GM19438 (cell line): ENCODE measurements at regions not wholly inside any gene's neighbourhood (a gene's known extent, or its start where the extent isn't known, plus 50 kb on each side); places are given as distances from the start of the nearest gene placed in this dataset.
A peak's percentile ranks its signal among the peaks of the same experiment; 100 is the strongest.

Experiments
- ATAC-seq: cut with Tn5 transposase; IDR thresholded peaks from one replicate; pipeline ENCODE4 v1.9.1; 2021; ENCODE audit warnings: low read depth; ENCODE audit not compliant: unreplicated experiment

DNA sequence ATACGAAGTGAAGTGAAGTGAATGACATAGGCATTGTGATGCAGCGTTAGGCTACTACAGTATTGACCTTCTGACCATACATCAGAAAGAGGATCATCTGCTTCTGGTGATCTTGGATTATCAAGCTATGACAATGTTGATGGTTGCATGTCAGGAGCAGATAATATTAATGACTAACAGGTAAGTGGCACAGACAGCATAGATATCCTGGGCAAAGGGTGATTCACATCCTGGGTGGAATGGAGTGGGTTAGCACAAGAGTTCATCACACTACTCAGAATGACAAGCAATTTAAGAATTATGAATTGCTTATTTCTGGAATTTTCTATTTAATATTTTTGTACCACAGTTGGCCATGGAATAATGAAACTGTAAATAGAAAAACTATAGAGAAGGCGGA is 397.9 kb upstream of the ATP2B1 start:
- ATAC-seq = no peak

DNA sequence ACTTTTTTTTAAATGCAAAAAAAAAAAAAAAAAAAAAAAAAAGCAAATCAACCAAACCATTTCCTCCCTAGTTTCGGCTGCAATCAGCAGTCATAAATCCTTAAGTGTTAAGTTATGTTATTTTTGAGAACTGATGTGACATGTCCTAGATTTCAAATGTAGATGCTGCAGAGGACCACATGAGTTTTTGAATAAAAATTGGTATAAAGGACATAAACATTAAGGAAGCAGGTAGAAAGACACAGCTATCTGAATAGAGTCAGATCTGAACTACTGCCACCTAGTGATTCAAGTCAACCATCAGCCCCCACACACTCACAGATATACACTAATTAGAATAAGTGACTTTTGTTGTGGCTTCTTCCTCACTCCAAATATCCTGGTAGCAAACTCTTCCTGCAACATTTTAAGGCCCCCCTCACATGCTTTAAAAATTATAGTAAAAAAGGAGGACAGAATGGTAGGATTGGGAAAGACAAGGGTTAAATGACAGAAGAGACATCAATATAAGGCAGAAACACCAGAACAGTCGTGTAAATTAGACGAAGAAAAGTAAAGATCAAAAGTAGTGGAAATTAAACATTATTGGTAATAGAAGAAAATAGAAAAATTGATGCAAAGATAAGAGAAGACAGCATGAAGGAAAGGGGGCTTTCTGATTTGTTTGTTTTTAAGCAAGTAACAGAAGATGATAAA is 394.5 kb upstream of the ATP2B1 start:
- ATAC-seq = peak; percentile 56

DNA sequence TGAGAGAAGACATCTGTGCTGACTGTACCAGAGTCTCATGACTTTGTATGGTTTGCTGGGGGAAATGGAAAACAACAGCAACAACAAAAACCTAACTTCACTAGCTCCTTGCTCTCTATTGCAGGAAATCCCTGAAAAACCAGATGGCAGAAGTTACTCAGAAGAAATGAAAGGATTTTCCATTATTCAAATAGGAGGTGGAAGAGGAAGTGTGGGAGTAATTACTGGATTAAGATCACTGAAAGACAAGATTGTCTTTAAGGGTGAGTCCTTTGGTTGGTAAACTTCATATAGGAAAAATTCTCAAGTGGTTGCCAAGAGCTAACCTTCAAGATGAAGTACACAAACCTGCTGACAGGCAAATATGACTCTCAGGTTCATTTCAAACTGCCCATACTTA is 391.9 kb upstream of the ATP2B1 start:
- no peak for ATAC-seq

DNA sequence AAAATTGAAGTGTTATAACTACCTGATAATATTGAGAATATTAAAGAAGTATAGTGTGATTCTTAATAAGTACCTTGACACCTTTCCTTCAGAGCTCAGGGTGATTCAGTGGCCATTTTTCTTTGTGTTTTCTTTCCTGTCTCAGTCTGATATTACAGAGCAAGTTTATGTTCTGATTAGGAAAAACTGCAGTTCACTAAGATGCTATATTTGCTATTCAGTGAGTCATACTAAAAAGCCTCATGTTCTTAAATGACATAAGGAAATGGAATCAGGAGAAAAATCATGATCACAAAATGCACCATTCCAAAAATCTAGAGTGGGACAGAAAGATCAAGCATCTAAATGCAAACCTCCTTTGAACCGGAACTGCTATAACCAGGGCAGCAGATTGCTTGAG is 390.6 kb upstream of the ATP2B1 start:
- no peak for ATAC-seq

DNA sequence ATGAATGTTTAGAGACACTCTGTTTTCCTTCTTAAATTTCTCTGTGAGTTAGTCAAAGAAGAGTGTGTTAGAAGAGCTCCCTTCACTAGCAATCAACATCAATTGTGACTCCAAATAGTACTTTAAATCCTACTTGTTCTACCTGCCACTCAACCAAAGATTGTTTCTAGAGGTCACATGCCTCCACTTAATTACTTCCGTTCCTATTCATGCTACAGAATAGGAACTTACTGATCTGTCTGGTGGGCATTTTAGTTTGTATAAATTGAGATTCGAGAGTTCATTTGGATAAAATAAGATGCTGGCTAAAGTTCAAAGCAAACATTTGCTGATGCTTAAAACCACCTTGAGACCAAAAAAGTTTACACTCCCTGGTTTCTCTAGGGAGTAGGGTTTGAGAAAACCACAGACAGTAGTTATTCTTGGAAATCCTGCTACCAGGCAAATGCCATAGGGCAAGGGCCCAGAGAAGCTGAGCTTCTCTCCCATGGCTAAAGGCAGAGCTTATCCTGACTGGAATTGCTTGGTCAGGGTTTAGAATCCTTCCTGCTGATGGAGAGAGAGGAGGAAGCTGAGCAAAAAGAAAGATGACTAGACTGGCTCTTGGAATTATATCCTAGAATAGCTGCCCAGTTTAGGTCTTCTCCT is 389.6 kb upstream of the ATP2B1 start:
- ATAC-seq = no peak

DNA sequence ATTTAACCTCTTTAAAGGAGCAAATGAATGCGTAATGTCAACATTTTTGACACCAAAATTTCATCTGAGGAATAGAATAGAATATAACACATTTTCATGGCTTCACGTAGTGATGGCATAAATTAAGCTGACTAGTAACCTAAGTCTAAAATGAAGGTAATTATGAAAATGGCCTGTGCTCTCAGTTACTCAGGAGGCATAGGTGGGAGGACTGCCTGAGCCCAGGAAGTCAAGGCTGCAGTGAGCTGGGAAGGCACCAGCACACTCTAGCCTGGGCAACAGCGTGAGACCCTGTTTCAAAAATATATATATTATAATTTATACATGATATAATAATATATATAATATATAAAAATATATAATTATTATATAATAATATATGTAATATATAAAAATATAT is 383.2 kb upstream of the ATP2B1 start:
- ATAC-seq = no peak

DNA sequence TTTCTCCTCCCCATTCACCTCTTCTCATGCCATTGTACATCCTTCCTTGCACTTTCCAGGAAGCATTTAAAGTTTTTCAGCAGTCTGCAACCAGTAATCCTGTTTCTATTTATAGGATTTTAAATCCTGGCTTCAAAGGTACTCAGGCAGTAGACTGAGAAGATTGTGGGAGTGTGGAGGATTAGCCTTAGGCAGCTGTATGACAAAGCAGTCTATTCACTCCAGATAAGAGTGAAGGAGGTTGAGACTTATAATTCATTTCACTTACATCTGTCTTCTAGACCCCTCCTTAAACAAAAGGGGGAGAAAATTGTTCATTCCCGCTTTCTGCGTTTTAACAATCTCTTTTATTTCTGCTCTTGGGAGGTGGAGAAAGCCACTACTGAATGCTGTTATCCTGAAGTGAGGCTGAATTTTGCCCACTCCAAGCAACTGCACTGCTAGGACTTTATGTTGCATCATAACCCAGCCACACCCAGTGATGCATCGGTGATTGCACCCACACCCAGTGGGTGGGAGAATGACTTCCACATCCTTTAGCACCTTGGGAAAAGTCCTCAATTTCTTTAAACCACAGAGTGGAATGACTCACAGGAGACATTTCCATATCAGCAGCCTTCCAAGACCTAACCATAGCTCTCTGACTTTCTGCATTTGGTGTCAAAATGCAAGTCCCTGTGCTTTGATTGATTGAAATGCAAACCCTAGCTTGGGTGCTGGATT is 382.5 kb upstream of the ATP2B1 start:
- no peak for ATAC-seq

DNA sequence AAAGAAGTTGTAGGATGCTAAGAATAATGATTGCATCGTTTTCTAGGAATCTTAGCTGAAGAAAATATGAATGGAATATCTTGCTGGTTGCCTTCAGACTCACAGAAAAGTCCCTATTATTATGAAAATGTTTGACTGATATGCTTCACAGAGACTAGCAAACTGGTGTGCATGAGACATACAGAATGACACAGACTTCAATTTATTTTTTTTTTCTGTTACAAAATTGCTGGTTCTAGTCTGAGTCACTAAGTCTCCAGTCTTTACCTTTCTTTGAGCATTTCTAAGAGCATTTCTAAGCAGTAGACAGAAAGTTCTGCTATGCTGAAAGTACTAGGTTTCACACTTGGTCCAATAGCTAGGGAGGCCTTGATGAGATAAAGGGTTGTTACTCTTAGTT is 377.6 kb upstream of the ATP2B1 start:
- no peak for ATAC-seq

DNA sequence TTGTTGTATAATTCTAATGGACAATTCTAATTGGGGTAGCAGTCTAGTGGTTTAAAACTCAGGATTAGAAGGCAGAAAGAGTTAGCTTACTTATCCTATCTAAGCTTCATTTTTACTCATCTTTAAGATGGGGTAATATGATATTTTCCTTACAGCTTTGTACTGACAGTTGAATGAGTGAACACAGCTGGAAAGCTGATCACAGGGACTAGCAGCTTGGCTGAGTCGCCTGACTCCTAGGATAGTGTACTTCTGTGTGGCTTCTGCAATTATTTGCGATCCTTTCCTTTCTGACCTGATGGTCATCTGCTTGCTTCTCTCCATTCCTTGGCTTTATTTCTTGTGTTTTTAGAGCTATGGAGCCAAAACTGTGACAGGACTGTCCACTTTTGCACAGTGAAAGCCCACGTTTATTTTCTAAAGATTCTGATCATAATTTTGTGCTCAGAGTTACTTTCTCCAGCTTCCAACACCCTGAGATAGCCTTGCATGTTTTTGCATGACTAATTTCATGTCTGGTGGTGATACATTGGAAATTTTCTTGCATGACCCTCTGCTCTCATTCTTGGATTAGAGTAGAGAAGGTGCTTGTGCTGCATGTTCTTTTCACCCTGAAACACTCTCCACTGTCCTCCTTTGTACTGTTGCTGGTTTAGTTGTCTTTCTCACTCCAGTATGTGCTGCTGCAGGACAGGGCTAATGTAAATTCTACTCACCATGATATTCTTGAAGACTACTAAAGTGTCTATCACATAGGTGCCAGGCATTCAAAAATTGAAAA is 377.0 kb upstream of the ATP2B1 start:
- ATAC-seq = no peak

DNA sequence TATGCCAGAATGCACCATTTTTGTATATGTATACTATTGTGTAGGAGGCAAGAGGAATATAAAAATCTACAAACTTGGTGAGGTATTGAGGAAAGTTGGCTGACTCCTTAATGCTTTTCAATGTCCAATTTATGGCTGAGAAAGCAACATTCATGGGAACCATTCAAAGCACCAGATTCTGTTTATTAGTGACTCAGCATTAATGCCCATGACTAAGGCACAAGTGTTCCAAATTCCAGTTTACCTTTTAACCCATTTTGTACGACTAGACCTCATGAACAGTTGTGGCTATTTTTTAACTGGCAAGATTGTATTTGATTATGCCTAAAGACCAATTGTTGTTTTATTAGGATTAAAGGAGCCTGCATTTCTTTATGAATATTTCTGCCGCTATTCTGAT is 375.4 kb upstream of the ATP2B1 start:
- ATAC-seq = no peak

DNA sequence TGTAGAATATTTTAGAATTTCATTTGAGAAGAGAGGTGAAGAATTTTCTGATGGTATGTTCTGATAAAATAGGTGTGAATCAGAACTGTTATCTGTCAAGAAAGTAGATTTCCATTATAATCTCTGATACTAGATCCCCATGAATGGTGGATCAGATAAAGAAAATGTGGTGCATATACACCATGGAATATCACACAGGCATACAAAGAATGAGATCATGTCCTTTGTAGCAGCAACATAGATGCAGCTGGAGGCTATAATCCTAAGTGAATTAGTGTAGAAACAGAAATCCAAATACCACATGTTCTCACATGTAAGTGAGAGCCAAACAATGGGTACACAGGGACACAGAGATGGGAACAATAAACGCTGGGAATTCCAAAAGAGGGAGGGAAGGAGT is 372.0 kb upstream of the ATP2B1 start:
- no peak for ATAC-seq

DNA sequence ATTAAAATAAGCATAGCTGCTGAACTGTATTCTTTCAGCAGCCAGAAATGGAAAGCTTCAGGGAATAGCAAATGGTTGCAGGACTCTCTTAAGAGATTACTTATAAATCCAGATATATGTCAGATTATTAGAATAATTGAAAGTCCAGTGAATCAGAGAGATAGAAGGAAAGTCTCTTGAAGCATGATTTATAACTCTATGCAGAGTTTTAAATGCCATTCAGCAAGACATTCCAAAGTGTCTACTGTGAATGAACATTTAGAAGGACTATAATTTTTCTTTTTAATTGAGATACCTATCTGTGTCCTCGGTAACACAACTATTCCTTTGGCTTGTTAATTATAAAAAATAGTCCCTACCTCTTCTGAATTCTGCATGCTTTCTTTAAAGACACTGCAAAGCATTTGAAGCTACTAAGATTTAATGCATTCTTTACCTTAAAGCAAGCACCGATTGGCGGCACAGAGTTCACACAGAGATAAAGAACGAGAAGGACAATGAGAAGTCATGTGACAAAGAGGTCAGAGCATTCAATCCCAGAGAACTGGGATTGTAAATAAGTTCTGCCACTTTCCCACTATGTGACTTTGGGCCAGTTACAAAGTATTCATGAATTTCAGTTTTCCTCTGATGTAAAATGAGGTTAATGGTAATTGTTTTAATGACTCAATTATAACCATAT is 371.0 kb upstream of the ATP2B1 start:
- no peak for ATAC-seq

DNA sequence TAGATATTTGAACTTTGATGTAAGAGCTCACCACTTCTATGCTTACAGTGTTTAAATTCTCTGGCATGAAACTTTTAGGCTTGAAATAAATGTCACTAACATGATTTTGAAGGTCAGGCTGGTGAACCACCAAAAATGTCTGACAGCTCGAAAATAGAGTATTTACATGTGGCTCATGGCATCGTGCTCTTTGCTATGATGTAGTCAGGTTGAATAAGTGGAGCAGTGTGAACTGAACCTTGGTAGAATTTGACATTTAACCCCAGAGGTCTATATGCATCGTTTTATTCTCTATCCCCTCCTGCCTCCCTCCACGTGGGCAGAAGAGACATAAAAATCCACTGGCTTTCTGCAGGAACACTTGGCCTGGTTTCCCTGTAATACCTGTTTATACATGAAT is 369.7 kb upstream of the ATP2B1 start:
- no peak for ATAC-seq

DNA sequence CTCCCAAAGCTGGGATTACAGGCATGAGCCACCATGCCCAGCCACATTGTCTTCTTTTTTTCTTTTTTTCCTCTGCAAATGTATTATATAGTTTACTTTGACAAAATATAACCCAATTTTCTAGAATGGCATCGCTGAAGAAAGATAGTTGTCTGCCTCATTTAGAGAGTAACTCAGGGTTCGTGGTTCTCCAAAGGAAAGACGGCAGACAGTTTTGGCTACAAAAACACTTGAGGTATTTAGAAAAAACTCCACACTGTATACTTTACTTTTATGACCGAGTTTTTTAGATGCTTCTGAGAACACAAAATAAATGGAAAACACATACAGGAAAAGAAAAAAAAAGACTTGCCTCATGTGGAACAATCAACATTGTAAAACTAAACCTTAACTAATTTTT is 369.1 kb upstream of the ATP2B1 start:
- no peak for ATAC-seq

DNA sequence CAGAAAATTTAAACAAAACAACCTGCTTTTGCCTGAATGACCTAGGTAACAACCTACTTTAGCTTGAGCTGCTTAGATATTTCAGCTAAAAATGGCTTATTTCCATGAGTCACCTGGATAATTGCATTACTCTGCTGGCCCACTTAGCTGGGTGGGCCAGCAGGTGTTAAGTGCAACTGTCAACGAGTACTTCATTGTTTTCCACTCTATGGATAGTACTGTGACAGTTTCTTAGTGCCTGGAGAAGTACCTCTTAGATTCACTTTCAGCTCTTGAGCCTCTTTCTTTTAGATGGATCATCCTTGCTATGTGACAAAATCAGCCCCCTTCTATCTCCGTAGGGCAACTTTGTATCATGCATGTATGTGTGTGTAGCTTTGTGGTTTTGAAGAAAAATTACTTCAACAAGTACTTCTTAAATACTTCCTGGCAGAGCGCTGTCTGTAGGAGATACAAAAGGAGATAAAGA is 368.2 kb upstream of the ATP2B1 start:
- no peak for ATAC-seq

DNA sequence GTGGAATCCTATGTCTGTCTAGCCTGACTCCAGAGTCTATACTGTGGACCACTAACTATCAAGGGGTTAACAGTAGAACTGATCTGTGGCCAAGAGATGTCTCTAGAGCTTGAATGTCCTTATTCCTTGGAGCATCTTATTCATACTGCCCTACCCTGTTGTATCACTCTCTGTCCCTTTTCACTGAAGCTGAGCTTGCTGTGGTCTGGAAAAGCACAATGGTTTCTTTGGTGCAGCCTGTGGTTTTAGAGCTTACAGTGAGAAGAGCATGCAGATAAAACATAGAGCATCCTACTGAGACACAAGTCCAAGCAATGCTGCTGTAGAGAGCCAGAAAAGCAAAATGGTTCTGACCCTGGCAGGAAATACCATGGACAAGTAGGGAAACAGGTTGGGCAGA is 367.0 kb upstream of the ATP2B1 start:
- no peak for ATAC-seq

DNA sequence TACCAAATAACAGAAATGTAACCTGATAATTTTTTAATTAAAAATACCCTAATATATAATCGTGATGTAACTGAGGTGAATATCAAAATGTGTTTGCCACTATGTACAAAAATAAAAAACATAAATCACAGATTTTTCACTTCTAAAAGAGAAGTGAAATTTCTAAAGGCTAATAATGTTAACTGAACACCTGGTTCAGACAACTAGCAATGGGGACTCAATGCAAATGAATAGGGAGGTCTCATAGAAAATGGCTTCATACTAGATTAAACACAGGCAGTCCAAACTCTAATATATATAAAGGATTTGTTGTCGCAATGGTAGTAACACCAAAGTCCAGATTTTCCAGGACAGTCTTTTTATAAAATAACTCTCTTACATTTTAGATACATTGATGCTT is 365.4 kb upstream of the ATP2B1 start:
- ATAC-seq = no peak

DNA sequence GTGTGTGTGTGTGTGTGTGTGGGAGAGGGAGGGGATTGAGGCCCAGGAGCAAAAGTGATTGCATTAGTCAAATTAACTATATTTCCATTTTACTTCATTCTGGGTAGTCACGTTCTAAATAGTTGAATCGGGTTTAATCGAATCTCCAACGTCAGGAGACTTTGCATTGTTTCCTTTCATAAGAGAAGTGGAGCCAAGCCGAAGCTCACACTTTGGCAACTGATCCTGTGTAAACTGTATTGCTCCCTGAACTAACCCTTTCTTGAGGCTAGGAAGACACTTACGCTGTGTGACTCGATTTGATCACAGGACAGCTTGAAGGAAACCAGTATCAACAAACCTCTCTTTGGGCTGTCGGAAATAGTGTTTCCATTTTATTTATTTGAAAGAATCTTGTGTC is 363.4 kb upstream of the ATP2B1 start:
- no peak for ATAC-seq

DNA sequence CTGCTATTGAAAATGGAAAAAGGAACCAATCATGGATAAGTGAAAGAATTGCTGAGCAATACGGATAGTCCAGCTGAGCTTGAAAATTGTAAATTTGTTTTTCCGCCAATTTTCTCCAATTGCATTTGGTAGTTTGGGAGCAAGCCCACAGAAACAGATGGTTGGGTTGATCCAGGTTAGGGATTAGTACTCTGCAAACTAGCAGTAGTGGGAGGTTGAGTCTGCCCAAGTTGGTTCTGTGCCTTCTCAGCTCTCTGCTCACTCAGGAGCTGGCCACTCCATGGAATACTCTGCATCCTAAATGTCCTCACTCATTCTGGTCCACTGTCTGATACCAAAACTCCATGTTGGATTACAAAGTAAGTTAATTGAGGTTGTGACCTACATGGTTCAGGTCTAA is 361.1 kb upstream of the ATP2B1 start:
- no peak for ATAC-seq

DNA sequence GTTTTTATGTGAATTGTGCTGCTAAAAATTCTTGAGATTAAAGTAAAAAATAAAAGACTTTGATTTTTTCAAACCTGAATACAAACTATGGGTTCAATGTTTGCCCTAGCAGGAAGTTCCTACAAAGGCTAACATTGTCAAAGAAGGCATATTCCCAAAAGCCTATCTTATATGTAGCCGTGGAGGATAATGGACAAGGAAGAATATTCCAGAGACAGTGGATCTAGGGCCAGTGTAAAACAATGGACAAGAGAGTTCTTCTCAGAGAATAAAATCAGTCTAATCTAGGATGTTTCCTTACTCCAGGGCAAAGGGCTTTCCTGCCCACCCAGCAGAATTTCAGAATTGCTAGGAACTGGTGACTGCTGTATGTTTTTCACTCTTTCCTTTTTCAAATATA is 359.2 kb upstream of the ATP2B1 start:
- no peak for ATAC-seq
